Natural killer cell (primary cell): ENCODE measurements at regions not wholly inside any gene's neighbourhood (a gene's known extent, or its start where the extent isn't known, plus 50 kb on each side); places are given as distances from the start of the nearest gene placed in this dataset.

Experiments
- ATAC-seq, 3 donors: fragments of 150-1000 bp in 2 of 3; fragments of 200-7000 bp in 1 of 3; cut with Tn5 transposase; 1 replicate in 1 of 3; 2 replicates in 2 of 3; pipeline ENCODE4 v1.10.0; 2021; ENCODE audit warnings: mild to moderate bottlenecking in 2 of 3, moderate library complexity in 2 of 3
- DNase-seq, 2 donors: peaks; one replicate each; pipeline versions ENCODE4 v3.0.0 to v3.0.0-alpha.2; 2013 to 2021; ENCODE audit warnings: mixed read lengths in 1 of 2
- H3K27ac ChIP-seq: one replicate; pipeline ENCODE4 v1.5.1; 2013; ENCODE audit warnings: mild to moderate bottlenecking, low read length
- H3K27me3 ChIP-seq: one replicate; pipeline ENCODE4 v1.6.1; 2013; ENCODE audit warnings: low read length; ENCODE audit not compliant: control insufficient read depth, insufficient read depth
- H3K36me3 ChIP-seq: one replicate; pipeline ENCODE4 v1.6.1; 2013; ENCODE audit warnings: low read length; ENCODE audit not compliant: control insufficient read depth, insufficient read depth
- H3K4me1 ChIP-seq: one replicate; pipeline ENCODE4 v1.6.1; 2013; ENCODE audit warnings: low read length; ENCODE audit not compliant: control insufficient read depth, insufficient read depth
- H3K4me3 ChIP-seq: one replicate; pipeline ENCODE4 v1.5.1; 2013; ENCODE audit warnings: low read length
- H3K9me3 ChIP-seq: one replicate; pipeline ENCODE4 v1.6.1; 2013; ENCODE audit warnings: low read length; ENCODE audit not compliant: control insufficient read depth, insufficient read depth
- H3K27ac Mint-ChIP-seq, 2 donors: one replicate each; pipeline ENCODE4 v1.8.0; 2022; ENCODE audit warnings: mild to moderate bottlenecking in 2 of 2, mixed read lengths in 2 of 2, moderate library complexity in 1 of 2
- H3K27me3 Mint-ChIP-seq, 2 donors: one replicate each; pipeline ENCODE4 v1.8.0; 2022; ENCODE audit warnings: low read depth in 2 of 2, mixed read lengths in 2 of 2
- H3K36me3 Mint-ChIP-seq: one replicate; pipeline ENCODE4 v1.8.0; 2022; ENCODE audit warnings: mixed read lengths
- H3K4me1 Mint-ChIP-seq, 2 donors: one replicate each; pipeline ENCODE4 v1.8.0; 2022; ENCODE audit warnings: mixed read lengths in 2 of 2
- H3K4me3 Mint-ChIP-seq: one replicate; pipeline ENCODE4 v1.8.0; 2022; ENCODE audit warnings: mild to moderate bottlenecking, moderate library complexity, mixed read lengths
- H3K9me3 Mint-ChIP-seq, 2 donors: one replicate each; pipeline ENCODE4 v1.8.0; 2022; ENCODE audit warnings: mixed read lengths in 2 of 2
- WGBS: methylation state at CpG from one replicate; pipeline ENCODE4 v1.1.7; 2013; ENCODE audit warnings: missing lambda C conversion rate; ENCODE audit not compliant: insufficient coverage; 5-methylcytosine and 5-hydroxymethylcytosine counted together
- intact Hi-C: fragments of 100-400 bp; cut with micrococcal nuclease; formaldehyde crosslinking; loops from one replicate; pipeline ENCODE4 v1.14.2; 2022
- TF ChIP-seq, protein P1 (sequence below): fragments of 200-600 bp; IDR thresholded peaks from one replicate; pipeline ENCODE4 v1.8.0; 2022; ENCODE audit warnings: antibody characterized with exemption

DNA sequence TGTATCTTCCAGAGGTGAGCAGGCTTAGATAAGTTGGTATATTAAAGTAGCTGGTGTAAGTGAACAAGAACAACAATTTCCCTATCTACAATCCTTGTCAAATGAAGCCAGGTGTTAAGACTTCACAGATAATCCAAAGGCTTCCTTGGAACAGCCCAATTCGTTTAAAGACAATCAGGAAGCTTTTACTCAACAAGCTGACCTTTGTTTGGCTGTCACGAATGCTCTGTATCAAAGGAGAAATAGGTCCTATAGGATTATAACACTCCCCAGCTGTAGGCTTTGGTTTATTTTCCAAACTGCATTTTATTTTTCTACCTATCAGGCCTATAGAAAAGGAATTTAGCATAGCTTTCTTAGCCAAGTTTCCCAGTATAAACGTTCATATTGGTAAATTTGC, 766.5 kb upstream of the GOT2 start:
- WGBS = 72% methylated on average over 2 of the region's 3 CpGs
- Histone ChIP-seq H3K9me3 (peaks cover 3% of the 10 kb centered on the region), H3K36me3 (no peaks in the 10 kb centered on the region), H3K4me1 (no peaks in the 10 kb centered on the region), H3K27ac (no peak overlapping the region), H3K27me3 (no peaks in the 10 kb centered on the region), H3K4me3 (no peak overlapping the region)
- Mint-ChIP-seq H3K4me1 (no peaks in the 10 kb centered on the region), H3K27me3 (no peaks in the 10 kb centered on the region), H3K9me3 (peaks cover 11 to 13% of the 10 kb centered on the region in 2 donors), H3K27ac (no peak overlapping the region), H3K4me3 (no peak overlapping the region), H3K36me3 (peaks cover 7% of the 10 kb centered on the region)
- intact Hi-C loops = no loop called here
- DNase-seq = no peak
- TF ChIP-seq, protein P1, sequence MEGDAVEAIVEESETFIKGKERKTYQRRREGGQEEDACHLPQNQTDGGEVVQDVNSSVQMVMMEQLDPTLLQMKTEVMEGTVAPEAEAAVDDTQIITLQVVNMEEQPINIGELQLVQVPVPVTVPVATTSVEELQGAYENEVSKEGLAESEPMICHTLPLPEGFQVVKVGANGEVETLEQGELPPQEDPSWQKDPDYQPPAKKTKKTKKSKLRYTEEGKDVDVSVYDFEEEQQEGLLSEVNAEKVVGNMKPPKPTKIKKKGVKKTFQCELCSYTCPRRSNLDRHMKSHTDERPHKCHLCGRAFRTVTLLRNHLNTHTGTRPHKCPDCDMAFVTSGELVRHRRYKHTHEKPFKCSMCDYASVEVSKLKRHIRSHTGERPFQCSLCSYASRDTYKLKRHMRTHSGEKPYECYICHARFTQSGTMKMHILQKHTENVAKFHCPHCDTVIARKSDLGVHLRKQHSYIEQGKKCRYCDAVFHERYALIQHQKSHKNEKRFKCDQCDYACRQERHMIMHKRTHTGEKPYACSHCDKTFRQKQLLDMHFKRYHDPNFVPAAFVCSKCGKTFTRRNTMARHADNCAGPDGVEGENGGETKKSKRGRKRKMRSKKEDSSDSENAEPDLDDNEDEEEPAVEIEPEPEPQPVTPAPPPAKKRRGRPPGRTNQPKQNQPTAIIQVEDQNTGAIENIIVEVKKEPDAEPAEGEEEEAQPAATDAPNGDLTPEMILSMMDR = no peak
- ATAC-seq = no peak

DNA sequence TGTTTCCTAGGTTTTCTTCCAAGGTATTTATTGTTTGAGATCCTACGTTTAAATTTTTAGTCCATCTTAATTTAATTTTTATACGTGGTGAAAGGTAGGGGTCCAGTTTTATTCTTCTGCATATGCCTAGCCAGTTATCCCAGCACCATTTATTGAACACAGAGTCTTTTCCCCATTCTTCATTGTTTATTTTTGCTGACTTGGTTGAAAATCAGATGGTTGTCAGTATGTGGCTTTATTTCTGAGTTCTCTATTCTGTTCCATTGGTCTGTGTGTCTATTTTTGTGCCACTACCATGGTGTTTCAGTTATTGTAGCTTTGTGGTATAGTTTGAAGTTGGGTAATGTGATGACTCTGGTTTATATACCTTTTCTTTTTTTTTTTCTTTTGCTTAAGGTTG, 753.0 kb upstream of the GOT2 start:
- no peaks in the 10 kb centered on the region for H3K36me3 Mint-ChIP-seq
- no peaks in the 10 kb centered on the region for H3K27me3 Mint-ChIP-seq
- H3K27ac ChIP-seq = no peak overlapping the region
- no peaks in the 10 kb centered on the region for H3K9me3 ChIP-seq
- no peaks in the 10 kb centered on the region for H3K36me3 ChIP-seq
- H3K4me1 ChIP-seq = no peaks in the 10 kb centered on the region
- no peaks in the 10 kb centered on the region for H3K4me1 Mint-ChIP-seq
- no peak overlapping the region for H3K4me3 Mint-ChIP-seq
- no peak overlapping the region for H3K27ac Mint-ChIP-seq
- H3K27me3 ChIP-seq = no peaks in the 10 kb centered on the region
- ATAC-seq = no peak
- TF ChIP-seq, protein P1 = no peak
- H3K9me3 Mint-ChIP-seq = peaks cover 7 to 24% of the 10 kb centered on the region in 2 donors
- H3K4me3 ChIP-seq = no peak overlapping the region
- no peak for DNase-seq
- intact Hi-C loops = no loop called here
- WGBS = no CpG with 5 or more reads among the region's 2 CpGs

DNA sequence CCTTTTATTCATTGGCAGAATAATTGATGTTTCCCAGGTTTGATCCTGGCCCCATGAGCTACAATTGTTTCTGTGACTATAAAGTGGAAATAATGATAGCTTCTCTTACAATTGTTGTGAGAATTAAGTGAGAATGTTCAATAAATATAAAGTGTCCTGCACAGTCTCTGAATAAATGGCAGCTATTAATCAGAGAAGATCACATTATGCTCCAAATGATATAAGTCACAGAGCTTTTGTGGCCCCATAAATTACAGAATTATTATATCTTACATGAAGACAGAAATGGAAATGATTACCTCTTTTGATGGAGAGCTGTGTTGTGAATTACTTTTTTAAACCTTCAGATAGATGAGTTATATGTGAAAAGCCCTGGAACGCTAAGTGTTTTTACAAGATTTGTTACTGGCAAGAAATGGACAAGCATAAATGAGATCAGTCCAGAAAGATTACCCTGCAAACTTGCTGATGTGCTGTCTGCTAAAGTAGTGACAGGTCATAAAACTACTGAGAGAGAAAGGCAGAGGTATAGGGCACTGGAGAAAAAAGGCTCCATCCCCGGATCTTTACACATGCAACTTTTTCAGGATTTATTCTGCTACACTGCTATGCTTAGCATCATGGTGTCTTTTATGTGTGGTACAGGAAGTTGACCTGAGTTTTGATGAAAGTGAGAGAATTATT, 750.9 kb upstream of the GOT2 start:
- DNase-seq (no peak), ATAC-seq (no peak)
- no peaks in the 10 kb centered on the region for H3K4me1 ChIP-seq
- no peaks in the 10 kb centered on the region for H3K27me3 ChIP-seq
- H3K36me3 Mint-ChIP-seq = no peaks in the 10 kb centered on the region
- H3K27me3 Mint-ChIP-seq = no peaks in the 10 kb centered on the region
- intact Hi-C loops = no loop called here
- H3K4me3 Mint-ChIP-seq = no peak overlapping the region
- no peak overlapping the region for H3K27ac ChIP-seq
- peaks cover 4 to 20% of the 10 kb centered on the region in 2 donors for H3K9me3 Mint-ChIP-seq
- no peaks in the 10 kb centered on the region for H3K4me1 Mint-ChIP-seq
- TF ChIP-seq, protein P1 = no peak
- 96% methylated on average over 2 of the region's 2 CpGs for WGBS
- no peaks in the 10 kb centered on the region for H3K36me3 ChIP-seq
- H3K27ac Mint-ChIP-seq = no peak overlapping the region
- no peak overlapping the region for H3K4me3 ChIP-seq
- no peaks in the 10 kb centered on the region for H3K9me3 ChIP-seq

DNA sequence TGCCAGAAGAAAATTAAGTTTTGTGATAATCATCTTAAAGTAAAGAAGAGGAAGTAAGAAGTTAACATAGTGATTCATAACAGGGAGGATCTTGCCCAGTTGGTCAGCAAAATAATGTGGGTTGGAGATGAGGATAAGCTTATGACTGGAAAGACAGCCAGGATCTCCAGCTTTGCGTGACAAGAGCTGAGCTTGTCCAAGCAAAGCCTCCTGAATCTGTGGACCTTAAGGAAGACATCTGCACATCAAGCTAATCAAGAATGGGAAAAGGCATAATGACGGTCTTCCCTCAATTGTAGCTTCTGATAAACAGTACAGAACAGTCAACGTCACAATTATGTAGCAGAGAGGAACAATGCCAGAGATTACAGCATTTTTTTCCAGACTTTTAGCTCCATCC, 744.7 kb upstream of the GOT2 start:
- Histone ChIP-seq H3K36me3 (no peaks in the 10 kb centered on the region), H3K9me3 (no peaks in the 10 kb centered on the region), H3K4me1 (no peaks in the 10 kb centered on the region), H3K27me3 (no peaks in the 10 kb centered on the region), H3K4me3 (no peak overlapping the region), H3K27ac (no peak overlapping the region)
- Mint-ChIP-seq H3K4me1 (no peaks in the 10 kb centered on the region), H3K4me3 (no peak overlapping the region), H3K36me3 (no peaks in the 10 kb centered on the region), H3K27ac (no peak overlapping the region), H3K27me3 (no peaks in the 10 kb centered on the region), H3K9me3 (peaks cover 8 to 9% of the 10 kb centered on the region in 2 donors)
- intact Hi-C loops = no loop called here
- no peak for ATAC-seq
- no peak for DNase-seq
- WGBS = 91% methylated on average over 3 of the region's 3 CpGs
- TF ChIP-seq, protein P1 = no peak
